Spleen (tissue), 11 donors: ENCODE measurements at regions not wholly inside any gene's neighbourhood (a gene's known extent, or its start where the extent isn't known, plus 50 kb on each side); places are given as distances from the start of the nearest gene placed in this dataset.

ENCODE experiments used
- DNase-seq: peaks from one replicate; pipeline ENCODE4 v3.0.0-alpha.2; 2020
- H3K27ac ChIP-seq, 8 donors: fragments of 200-600 bp; sonication (generic) in 7 of 8; 1 replicate in 4 of 8; 2 replicates in 4 of 8; pipeline versions ENCODE4 v1.5.0 to v1.8.0; 2016 to 2021; ENCODE audit warnings: inconsistent platforms in 4 of 8, mild to moderate bottlenecking in 4 of 8, moderate library complexity in 1 of 8
- H3K27me3 ChIP-seq, 7 donors: fragments of 200-600 bp; sonication (generic) in 6 of 7; replicated peaks in 1 of 7; 1 replicate in 4 of 7; 2 replicates in 3 of 7; pipeline versions ENCODE4 v1.5.0 to v1.8.0; 2016 to 2021; ENCODE audit warnings: inconsistent platforms in 3 of 7, mild to moderate bottlenecking in 1 of 7
- H3K36me3 ChIP-seq, 6 donors: fragments of 200-600 bp; sonication (generic) in 5 of 6; 1 replicate in 4 of 6; 2 replicates in 2 of 6; pipeline versions ENCODE4 v1.5.0 to v1.8.0; 2016 to 2021; ENCODE audit warnings: inconsistent platforms in 2 of 6
- H3K4me1 ChIP-seq, 6 donors: fragments of 200-600 bp; sonication (generic) in 5 of 6; 1 replicate in 3 of 6; 2 replicates in 3 of 6; pipeline versions ENCODE4 v1.5.0 to v1.8.0; 2016 to 2021; ENCODE audit warnings: inconsistent platforms in 3 of 6
- H3K4me3 ChIP-seq, 8 donors: fragments of 200-600 bp; sonication (generic) in 7 of 8; 1 replicate in 4 of 8; 2 replicates in 4 of 8; pipeline versions ENCODE4 v1.5.0 to v1.8.0; 2016 to 2021; ENCODE audit warnings: inconsistent platforms in 4 of 8, mild to moderate bottlenecking in 4 of 8, moderate library complexity in 2 of 8
- H3K9me3 ChIP-seq, 8 donors: fragments of 200-600 bp; sonication (generic) in 7 of 8; 1 replicate in 4 of 8; 2 replicates in 4 of 8; pipeline versions ENCODE4 v1.5.0 to v1.8.0; 2016 to 2021; ENCODE audit warnings: inconsistent platforms in 4 of 8
- POLR2A ChIP-seq, 3 donors: fragments of 450-650 bp; IDR thresholded peaks; one replicate each; pipeline ENCODE4 v1.5.1; 2017; ENCODE audit warnings: antibody characterized with exemption in 3 of 3, mild to moderate bottlenecking in 1 of 3
- POLR2AphosphoS5 ChIP-seq, 3 donors: sonication (generic); formaldehyde crosslinking; IDR thresholded peaks; one replicate each; pipeline ENCODE4 v1.5.1; 2017; ENCODE audit warnings: antibody characterized with exemption in 3 of 3
- WGBS, 5 donors: extraction: QIAGEN DNeasy Blood & Tissue Kit in 3 of 5; methylation state at CpG; one replicate each; pipeline versions ENCODE4 v1.1.5 to v1.1.7; 2013 to 2018; 5-methylcytosine and 5-hydroxymethylcytosine counted together
- intact Hi-C: fragments of 100-400 bp; cut with DNase I; formaldehyde crosslinking; loops from one replicate; pipeline ENCODE4 v1.15.0; 2023; ENCODE audit warnings: low total_unique reads
- TF ChIP-seq, protein P1 (sequence below), 11 experiments: fragments of 200-600 bp in 7 of 11; fragments of 450-650 bp in 4 of 11; sonication (generic) in 4 of 11; IDR thresholded peaks in 8 of 11; conservative IDR thresholded peaks in 3 of 11; 1 replicate in 7 of 11; 2 replicates in 4 of 11; pipeline versions ENCODE4 v1.4.0 to v1.8.0; 2016 to 2021; ENCODE audit warnings: antibody characterized with exemption in 11 of 11, inconsistent platforms in 4 of 11, mild to moderate bottlenecking in 1 of 11
- donor health status: healthy with polysubstance abuse.
- donor health status: DM: no; HTN: no; CAD: no; lungs with moderate emphysema.
- donor health status: DM: no; HTN: no; CAD: no.
- donor health status: Bipolar disorder and iron deficiency.
- donor health status: healthy.
- donor health status: DM: no; HTN: no; CAD: no.
- donor health status: DM: yes; HTN: yes; CAD: no.

DNA sequence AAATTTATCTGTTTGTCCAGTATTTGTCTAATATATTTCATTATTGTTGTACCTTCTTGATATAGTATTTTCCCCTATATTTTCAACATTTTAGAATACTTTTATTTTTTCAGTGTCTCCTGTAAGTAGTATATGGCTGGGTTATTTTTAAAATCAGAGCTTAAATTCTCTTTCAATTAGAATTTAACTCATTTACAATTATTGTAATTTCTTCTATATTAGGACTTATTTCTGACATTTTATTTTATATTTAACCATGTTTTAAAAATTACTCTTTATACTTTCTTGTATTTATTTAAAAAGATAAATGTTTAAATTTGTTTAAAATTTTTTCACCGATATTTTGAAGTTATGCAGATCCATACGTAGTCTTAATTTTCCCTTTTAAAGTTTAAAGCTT is 220.0 kb upstream of the NPVF start:
- H3K4me3 ChIP-seq: no peak overlapping the region
- intact Hi-C loops: no loop called here
- TF ChIP-seq, protein P1, sequence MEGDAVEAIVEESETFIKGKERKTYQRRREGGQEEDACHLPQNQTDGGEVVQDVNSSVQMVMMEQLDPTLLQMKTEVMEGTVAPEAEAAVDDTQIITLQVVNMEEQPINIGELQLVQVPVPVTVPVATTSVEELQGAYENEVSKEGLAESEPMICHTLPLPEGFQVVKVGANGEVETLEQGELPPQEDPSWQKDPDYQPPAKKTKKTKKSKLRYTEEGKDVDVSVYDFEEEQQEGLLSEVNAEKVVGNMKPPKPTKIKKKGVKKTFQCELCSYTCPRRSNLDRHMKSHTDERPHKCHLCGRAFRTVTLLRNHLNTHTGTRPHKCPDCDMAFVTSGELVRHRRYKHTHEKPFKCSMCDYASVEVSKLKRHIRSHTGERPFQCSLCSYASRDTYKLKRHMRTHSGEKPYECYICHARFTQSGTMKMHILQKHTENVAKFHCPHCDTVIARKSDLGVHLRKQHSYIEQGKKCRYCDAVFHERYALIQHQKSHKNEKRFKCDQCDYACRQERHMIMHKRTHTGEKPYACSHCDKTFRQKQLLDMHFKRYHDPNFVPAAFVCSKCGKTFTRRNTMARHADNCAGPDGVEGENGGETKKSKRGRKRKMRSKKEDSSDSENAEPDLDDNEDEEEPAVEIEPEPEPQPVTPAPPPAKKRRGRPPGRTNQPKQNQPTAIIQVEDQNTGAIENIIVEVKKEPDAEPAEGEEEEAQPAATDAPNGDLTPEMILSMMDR (IDR thresholded peaks at IDR 0.05 in 8 of 11, conservative IDR thresholded peaks at IDR 0.05 in 3 of 11): no peak
- no peak for TF ChIP-seq POLR2AphosphoS5 (IDR thresholded peaks at IDR 0.05)
- no peak for TF ChIP-seq POLR2A (IDR thresholded peaks at IDR 0.05)
- no peak for DNase-seq
- H3K4me1 ChIP-seq: no peaks in the 10 kb centered on the region
- no peaks in the 10 kb centered on the region for H3K27me3 ChIP-seq
- H3K9me3 ChIP-seq: peaks cover 0 to 26% (median 9%) of the 10 kb centered on the region in 8 donors
- H3K36me3 ChIP-seq: no peaks in the 10 kb centered on the region
- WGBS, 5 donors: 95 to 98% (median 96%) methylated on average over 2 of the region's 2 CpGs
- no peak overlapping the region for H3K27ac ChIP-seq

DNA sequence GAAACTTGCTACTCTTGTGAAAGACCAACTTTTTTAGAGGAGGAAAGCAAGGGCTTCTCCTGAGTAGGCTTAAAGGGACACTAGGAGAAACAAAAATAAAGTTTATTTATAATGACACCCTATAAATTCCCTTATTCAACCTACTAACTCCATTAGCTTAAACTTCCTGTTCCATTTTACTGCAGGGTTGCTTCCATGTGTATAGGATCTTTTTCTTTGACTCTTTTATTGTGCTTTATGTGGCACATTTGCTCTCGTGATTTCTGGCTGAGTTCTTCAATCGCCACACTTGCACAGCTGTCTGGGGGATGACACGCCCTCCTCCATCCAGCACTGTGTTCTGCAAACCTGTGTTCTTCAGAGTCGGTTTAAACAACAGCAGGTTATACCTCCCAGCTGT is 225.7 kb upstream of the NPVF start:
- intact Hi-C loops: no loop called here
- H3K36me3 ChIP-seq: no peaks in the 10 kb centered on the region
- DNase-seq: no peak

DNA sequence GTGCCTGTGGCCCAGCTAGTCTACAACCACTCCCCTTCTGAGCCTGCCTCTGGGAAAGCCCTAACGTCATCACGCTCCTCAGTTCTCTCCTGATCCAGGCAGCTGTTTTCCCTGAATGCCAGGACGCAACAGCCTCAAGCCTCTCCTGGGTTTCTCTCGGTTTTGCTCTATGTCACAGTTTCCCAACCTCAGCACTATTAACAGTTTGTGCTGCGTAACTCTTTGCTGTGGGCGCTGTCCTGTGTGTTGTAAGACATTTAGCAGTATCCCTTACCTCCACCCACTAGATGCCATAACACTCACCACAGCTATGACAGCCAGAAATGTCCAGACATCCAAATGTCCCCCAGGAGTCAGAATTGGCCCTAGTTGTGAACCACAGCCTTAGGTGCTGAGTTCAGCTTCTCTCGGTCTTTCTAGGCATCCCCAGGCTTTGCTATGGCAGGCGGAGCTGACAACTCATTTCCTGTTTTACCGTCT is 226.3 kb upstream of the NPVF start:
- no peak for DNase-seq
- WGBS, 5 donors: 57 to 71% (median 63%) methylated on average over 9 of the region's 9 CpGs
- Histone ChIP-seq H3K27me3 (no peaks in the 10 kb centered on the region), H3K4me3 (no peak overlapping the region), H3K36me3 (no peaks in the 10 kb centered on the region), H3K27ac (peak overlapping the region in 5 of 8 donors; percentile 44 to 62 (median 59)), H3K4me1 (peaks cover 0 to 21% (median 3%) of the 10 kb centered on the region in 6 donors), H3K9me3 (no peaks in the 10 kb centered on the region)
- intact Hi-C loops: no loop called here
- TF ChIP-seq, protein P1 (IDR thresholded peaks at IDR 0.05 in 8 of 11, conservative IDR thresholded peaks at IDR 0.05 in 3 of 11): no peak
- no peak for TF ChIP-seq POLR2A (IDR thresholded peaks at IDR 0.05)
- no peak for TF ChIP-seq POLR2AphosphoS5 (IDR thresholded peaks at IDR 0.05)

More for the DNA sequence above, 225.7 kb upstream of the NPVF start:
- Histone ChIP-seq H3K27me3 (no peaks in the 10 kb centered on the region), H3K4me1 (peaks cover 0 to 21% (median 3%) of the 10 kb centered on the region in 6 donors), H3K4me3 (no peak overlapping the region), H3K9me3 (no peaks in the 10 kb centered on the region), H3K27ac (peak overlapping the region in 1 of 8 donors; percentile 61)
- WGBS, 5 donors: 77 to 88% (median 82%) methylated on average over 4 of the region's 4 CpGs
- TF ChIP-seq POLR2AphosphoS5 (IDR thresholded peaks at IDR 0.05): no peak
- TF ChIP-seq POLR2A (IDR thresholded peaks at IDR 0.05): no peak
- TF ChIP-seq, protein P1 (IDR thresholded peaks at IDR 0.05 in 8 of 11, conservative IDR thresholded peaks at IDR 0.05 in 3 of 11): no peak

DNA sequence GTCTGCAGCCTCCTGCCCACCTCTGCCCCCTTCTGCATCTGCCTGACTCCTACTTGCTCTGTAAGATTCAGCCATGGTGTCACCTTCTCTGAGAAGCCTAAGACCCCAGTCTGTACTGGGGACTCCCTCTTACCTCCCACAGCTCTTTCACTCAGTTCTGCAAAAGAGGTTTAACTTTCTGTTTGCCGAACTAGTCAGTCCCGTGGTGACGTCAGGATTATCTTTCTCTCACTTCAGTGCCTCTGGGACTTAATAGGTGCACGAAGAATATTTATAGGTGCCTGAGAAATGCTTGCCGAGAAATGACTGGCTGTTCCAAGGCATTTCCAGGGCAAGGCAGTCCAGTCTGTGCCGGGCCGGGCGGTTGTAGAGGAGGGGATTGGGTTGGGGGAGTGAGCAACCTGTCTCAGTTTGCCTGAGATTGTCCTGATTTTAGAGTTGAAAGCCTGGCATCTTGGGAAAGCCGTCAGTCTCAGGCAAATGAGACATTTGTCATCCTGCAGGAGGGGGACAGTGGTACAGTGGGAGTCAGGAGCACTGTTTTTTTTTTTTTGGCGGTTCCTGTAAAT is 227.5 kb upstream of the NPVF start:
- Histone ChIP-seq H3K4me3 (no peak overlapping the region), H3K36me3 (no peaks in the 10 kb centered on the region), H3K27me3 (no peaks in the 10 kb centered on the region), H3K4me1 (peaks cover 0 to 21% (median 3%) of the 10 kb centered on the region in 6 donors), H3K9me3 (no peaks in the 10 kb centered on the region), H3K27ac (peak overlapping the region in 5 of 8 donors; percentile 44 to 62 (median 59))
- TF ChIP-seq POLR2AphosphoS5 (IDR thresholded peaks at IDR 0.05): no peak
- TF ChIP-seq POLR2A (IDR thresholded peaks at IDR 0.05): no peak
- TF ChIP-seq, protein P1 (IDR thresholded peaks at IDR 0.05 in 8 of 11, conservative IDR thresholded peaks at IDR 0.05 in 3 of 11): no peak
- no peak for DNase-seq
- intact Hi-C loops: no loop called here
- 82 to 89% (median 84%) methylated on average over 10 of the region's 10 CpGs for WGBS, 5 donors
